ENCODE measurements at regions not wholly inside any gene's neighbourhood (a gene's known extent, or its start where the extent isn't known, plus 50 kb on each side); places are given as distances from the start of the nearest gene placed in this dataset.

GRCh38 chr4:74615411-74615810 is 170.5 kb downstream of the AREG start:
- Histone ChIP-seq H3K27ac (no peak overlapping the region), H3K4me1 (no peaks in the 10 kb centered on the region), H3K9me3 (peaks cover 0 to 7% of the 10 kb centered on the region in 2 donors), H3K4me3 (no peak overlapping the region), H3K36me3 (no peaks in the 10 kb centered on the region), H3K27me3 (no peaks in the 10 kb centered on the region)
- no peak for TF ChIP-seq CTCF (IDR thresholded peaks at IDR 0.05)
- intact Hi-C loops (cut with DNase I): no loop called here
- DNase-seq (ENCODE audit: low spot score in 2 of 2): no peak

- intact Hi-C loops (cut with DNase I): no loop called here
- H3K27me3 ChIP-seq: no peaks in the 10 kb centered on the region
- peaks cover 0 to 7% of the 10 kb centered on the region in 2 donors for H3K9me3 ChIP-seq
- DNase-seq (ENCODE audit: low spot score in 2 of 2): no peak
- no peak for TF ChIP-seq CTCF (IDR thresholded peaks at IDR 0.05)
- H3K4me1 ChIP-seq: no peaks in the 10 kb centered on the region
- H3K27ac ChIP-seq: no peak overlapping the region
- no peaks in the 10 kb centered on the region for H3K36me3 ChIP-seq
- no peak overlapping the region for H3K4me3 ChIP-seq
These were observed 173.2 kb downstream of the AREG start for GRCh38 chr4:74618166-74618565.

- intact Hi-C loops (cut with DNase I): no loop called here
- DNase-seq (ENCODE audit: low spot score in 2 of 2): no peak
- H3K27me3 ChIP-seq: no peaks in the 10 kb centered on the region
- no peak overlapping the region for H3K4me3 ChIP-seq
- no peak overlapping the region for H3K27ac ChIP-seq
- peaks cover 0 to 7% of the 10 kb centered on the region in 2 donors for H3K9me3 ChIP-seq
- H3K36me3 ChIP-seq: no peaks in the 10 kb centered on the region
- no peaks in the 10 kb centered on the region for H3K4me1 ChIP-seq
- no peak for TF ChIP-seq CTCF (IDR thresholded peaks at IDR 0.05)
These were observed 173.7 kb downstream of the AREG start for GRCh38 chr4:74618659-74619058.

- H3K4me3 ChIP-seq: no peak overlapping the region
- no peak for TF ChIP-seq CTCF (IDR thresholded peaks at IDR 0.05)
- no peaks in the 10 kb centered on the region for H3K27me3 ChIP-seq
- H3K4me1 ChIP-seq: peaks cover 0 to 3% of the 10 kb centered on the region in 2 donors
- H3K9me3 ChIP-seq: peaks cover 0 to 7% of the 10 kb centered on the region in 2 donors
- intact Hi-C loops (cut with DNase I): no loop called here
- no peak overlapping the region for H3K27ac ChIP-seq
- DNase-seq (ENCODE audit: low spot score in 2 of 2): no peak
- H3K36me3 ChIP-seq: no peaks in the 10 kb centered on the region
These were observed 174.2 kb downstream of the BTC start for GRCh38 chr4:74619931-74620702.

GRCh38 chr4:74621616-74622015 is 172.7 kb downstream of the BTC start:
- TF ChIP-seq CTCF (IDR thresholded peaks at IDR 0.05): no peak
- no peaks in the 10 kb centered on the region for H3K36me3 ChIP-seq
- peaks cover 0 to 5% of the 10 kb centered on the region in 2 donors for H3K4me1 ChIP-seq
- DNase-seq (ENCODE audit: low spot score in 2 of 2): no peak
- H3K27me3 ChIP-seq: no peaks in the 10 kb centered on the region
- intact Hi-C loops (cut with DNase I): no loop called here
- no peak overlapping the region for H3K4me3 ChIP-seq
- H3K27ac ChIP-seq: no peak overlapping the region
- H3K9me3 ChIP-seq: no peaks in the 10 kb centered on the region
